ENCODE measurements at regions not wholly inside any gene's neighbourhood (a gene's known extent, or its start where the extent isn't known, plus 50 kb on each side); places are given as distances from the start of the nearest gene placed in this dataset.

- Mint-ChIP-seq H3K4me1 (no peaks in the 10 kb centered on the region), H3K27ac (no peak overlapping the region), H3K9me3 (no peaks in the 10 kb centered on the region), H3K27me3 (ENCODE audit: low read depth in 2 of 2) (peaks cover 9 to 15% of the 10 kb centered on the region in 2 donors), H3K36me3 (no peaks in the 10 kb centered on the region), H3K4me3 (no peak overlapping the region)
- no peak overlapping the region for H3K27ac ChIP-seq (ENCODE audit: low read length)
- no peaks in the 10 kb centered on the region for H3K36me3 ChIP-seq (ENCODE audit: control insufficient read depth, insufficient read depth, low read length)
- ATAC-seq: no peak
- 80% methylated on average over 1 of the region's 1 CpG for WGBS (ENCODE audit: insufficient coverage)
- no peak overlapping the region for H3K4me3 ChIP-seq (ENCODE audit: low read length)
- DNase-seq: no peak
- H3K27me3 ChIP-seq (ENCODE audit: control insufficient read depth, insufficient read depth, low read length): peaks cover 2% of the 10 kb centered on the region
- no peaks in the 10 kb centered on the region for H3K4me1 ChIP-seq (ENCODE audit: control insufficient read depth, insufficient read depth, low read length)
- TF ChIP-seq, protein P1, sequence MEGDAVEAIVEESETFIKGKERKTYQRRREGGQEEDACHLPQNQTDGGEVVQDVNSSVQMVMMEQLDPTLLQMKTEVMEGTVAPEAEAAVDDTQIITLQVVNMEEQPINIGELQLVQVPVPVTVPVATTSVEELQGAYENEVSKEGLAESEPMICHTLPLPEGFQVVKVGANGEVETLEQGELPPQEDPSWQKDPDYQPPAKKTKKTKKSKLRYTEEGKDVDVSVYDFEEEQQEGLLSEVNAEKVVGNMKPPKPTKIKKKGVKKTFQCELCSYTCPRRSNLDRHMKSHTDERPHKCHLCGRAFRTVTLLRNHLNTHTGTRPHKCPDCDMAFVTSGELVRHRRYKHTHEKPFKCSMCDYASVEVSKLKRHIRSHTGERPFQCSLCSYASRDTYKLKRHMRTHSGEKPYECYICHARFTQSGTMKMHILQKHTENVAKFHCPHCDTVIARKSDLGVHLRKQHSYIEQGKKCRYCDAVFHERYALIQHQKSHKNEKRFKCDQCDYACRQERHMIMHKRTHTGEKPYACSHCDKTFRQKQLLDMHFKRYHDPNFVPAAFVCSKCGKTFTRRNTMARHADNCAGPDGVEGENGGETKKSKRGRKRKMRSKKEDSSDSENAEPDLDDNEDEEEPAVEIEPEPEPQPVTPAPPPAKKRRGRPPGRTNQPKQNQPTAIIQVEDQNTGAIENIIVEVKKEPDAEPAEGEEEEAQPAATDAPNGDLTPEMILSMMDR (IDR thresholded peaks at IDR 0.05): no peak
- H3K9me3 ChIP-seq (ENCODE audit: control insufficient read depth, insufficient read depth, low read length): no peaks in the 10 kb centered on the region
- intact Hi-C loops (cut with micrococcal nuclease): loop anchor here (5.0 kb wide), 2 partner anchors 387 to 702 kb away; no protein-coding TSS in a partner anchor
Observed at GRCh38 chr1:90574692-90575370, 142.3 kb downstream of the BARHL2 start.

DNA sequence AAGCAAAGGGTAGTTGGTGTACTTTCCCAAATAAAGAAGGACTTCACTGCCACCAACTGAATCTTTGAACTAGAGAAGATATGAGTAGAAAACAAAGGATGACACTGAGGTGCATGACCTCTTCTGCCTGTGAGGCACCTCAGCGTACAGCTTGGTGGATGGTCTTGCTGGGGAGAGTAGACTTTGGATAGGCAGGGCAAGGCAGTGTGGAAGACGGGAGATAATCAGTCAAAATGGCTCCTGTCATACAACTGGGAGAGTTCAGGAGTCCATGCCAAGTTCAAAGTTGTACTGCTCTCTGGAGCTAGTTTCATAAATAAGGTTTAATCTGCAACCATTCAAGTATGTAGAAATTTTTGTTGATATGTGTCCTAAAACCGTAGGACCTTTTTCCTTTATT, 143.4 kb downstream of the BARHL2 start:
- Mint-ChIP-seq H3K9me3 (no peaks in the 10 kb centered on the region), H3K4me1 (no peaks in the 10 kb centered on the region), H3K36me3 (no peaks in the 10 kb centered on the region), H3K27me3 (ENCODE audit: low read depth in 2 of 2) (peaks cover 12 to 15% of the 10 kb centered on the region in 2 donors), H3K4me3 (no peak overlapping the region), H3K27ac (no peak overlapping the region)
- no peaks in the 10 kb centered on the region for H3K9me3 ChIP-seq (ENCODE audit: control insufficient read depth, insufficient read depth, low read length)
- intact Hi-C loops (cut with micrococcal nuclease): no loop called here
- no peak for ATAC-seq
- TF ChIP-seq, protein P1 (IDR thresholded peaks at IDR 0.05): no peak
- 95% methylated on average over 2 of the region's 3 CpGs for WGBS (ENCODE audit: insufficient coverage)
- no peak overlapping the region for H3K27ac ChIP-seq (ENCODE audit: low read length)
- H3K4me1 ChIP-seq (ENCODE audit: control insufficient read depth, insufficient read depth, low read length): no peaks in the 10 kb centered on the region
- peaks cover 2% of the 10 kb centered on the region for H3K27me3 ChIP-seq (ENCODE audit: control insufficient read depth, insufficient read depth, low read length)
- DNase-seq: no peak
- no peaks in the 10 kb centered on the region for H3K36me3 ChIP-seq (ENCODE audit: control insufficient read depth, insufficient read depth, low read length)
- H3K4me3 ChIP-seq (ENCODE audit: low read length): no peak overlapping the region

GRCh38 chr1:90572446-90572845, 144.7 kb downstream of the BARHL2 start:
- DNase-seq (no peak), ATAC-seq (no peak)
- no peaks in the 10 kb centered on the region for H3K4me1 ChIP-seq (ENCODE audit: control insufficient read depth, insufficient read depth, low read length)
- peaks cover 12 to 15% of the 10 kb centered on the region in 2 donors for H3K27me3 Mint-ChIP-seq (ENCODE audit: low read depth in 2 of 2)
- no peaks in the 10 kb centered on the region for H3K4me1 Mint-ChIP-seq
- H3K27ac ChIP-seq (ENCODE audit: low read length): no peak overlapping the region
- no peaks in the 10 kb centered on the region for H3K36me3 ChIP-seq (ENCODE audit: control insufficient read depth, insufficient read depth, low read length)
- no peak overlapping the region for H3K4me3 ChIP-seq (ENCODE audit: low read length)
- intact Hi-C loops (cut with micrococcal nuclease): no loop called here
- H3K4me3 Mint-ChIP-seq: no peak overlapping the region
- TF ChIP-seq, protein P1 (IDR thresholded peaks at IDR 0.05): no peak
- 94% methylated on average over 3 of the region's 3 CpGs for WGBS (ENCODE audit: insufficient coverage)
- H3K27ac Mint-ChIP-seq: no peak overlapping the region
- H3K36me3 Mint-ChIP-seq: no peaks in the 10 kb centered on the region
- no peaks in the 10 kb centered on the region for H3K9me3 Mint-ChIP-seq
- peaks cover 2% of the 10 kb centered on the region for H3K27me3 ChIP-seq (ENCODE audit: control insufficient read depth, insufficient read depth, low read length)
- H3K9me3 ChIP-seq (ENCODE audit: control insufficient read depth, insufficient read depth, low read length): no peaks in the 10 kb centered on the region

DNA sequence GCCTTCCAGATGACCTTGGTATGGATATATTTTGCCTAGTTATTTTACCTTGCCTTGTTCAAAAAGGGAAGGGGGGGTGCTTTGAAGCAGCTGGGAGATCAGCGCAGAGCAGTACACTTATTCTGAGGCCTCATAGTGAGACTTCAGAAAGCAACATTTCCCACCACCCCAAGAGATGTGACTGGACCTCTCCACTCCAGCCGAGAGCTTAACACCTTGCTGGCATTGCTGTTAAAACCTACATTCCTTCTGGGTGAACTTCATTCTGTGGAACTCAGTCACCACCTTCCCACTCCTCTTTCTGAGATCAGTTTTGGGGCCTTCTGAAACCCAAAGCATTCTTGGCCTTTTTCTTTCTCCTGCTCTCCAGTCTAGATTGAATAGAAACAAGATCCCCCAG, 148.7 kb downstream of the BARHL2 start:
- H3K27me3 Mint-ChIP-seq (ENCODE audit: low read depth in 2 of 2): peaks cover 19 to 21% of the 10 kb centered on the region in 2 donors
- no peaks in the 10 kb centered on the region for H3K4me1 Mint-ChIP-seq
- intact Hi-C loops (cut with micrococcal nuclease): no loop called here
- Histone ChIP-seq H3K27me3 (ENCODE audit: control insufficient read depth, insufficient read depth, low read length) (peaks cover 2% of the 10 kb centered on the region), H3K27ac (ENCODE audit: low read length) (no peak overlapping the region), H3K9me3 (ENCODE audit: control insufficient read depth, insufficient read depth, low read length) (no peaks in the 10 kb centered on the region), H3K4me3 (ENCODE audit: low read length) (no peak overlapping the region), H3K4me1 (ENCODE audit: control insufficient read depth, insufficient read depth, low read length) (no peaks in the 10 kb centered on the region), H3K36me3 (ENCODE audit: control insufficient read depth, insufficient read depth, low read length) (no peaks in the 10 kb centered on the region)
- TF ChIP-seq, protein P1 (IDR thresholded peaks at IDR 0.05): no peak
- no peaks in the 10 kb centered on the region for H3K9me3 Mint-ChIP-seq
- no peak for DNase-seq
- no peak for ATAC-seq
- H3K36me3 Mint-ChIP-seq: no peaks in the 10 kb centered on the region
- H3K4me3 Mint-ChIP-seq: no peak overlapping the region
- 83% methylated on average over 2 of the region's 2 CpGs for WGBS (ENCODE audit: insufficient coverage)
- no peak overlapping the region for H3K27ac Mint-ChIP-seq

Data from natural killer cell (primary cell).